ENCODE measurements at regions not wholly inside any gene's neighbourhood (a gene's known extent, or its start where the extent isn't known, plus 50 kb on each side); places are given as distances from the start of the nearest gene placed in this dataset.

- TF ChIP-seq CTCF (conservative IDR thresholded peaks at IDR 0.05; ENCODE audit: low read depth in 2 of 2) (no peak), CREB1 (CRISPR knock-in tag; IDR thresholded peaks at IDR 0.05; ENCODE audit: low read depth) (no peak), EZH2phosphoT487 (IDR thresholded peaks at IDR 0.05; ENCODE audit: unreplicated experiment) (no peak), STAT1 (IDR thresholded peaks at IDR 0.05; ENCODE audit: unreplicated experiment) (no peak), ZNF331 (CRISPR knock-in tag; IDR thresholded peaks at IDR 0.05; ENCODE audit: low read depth) (no peak), ZNF114 (CRISPR knock-in tag; IDR thresholded peaks at IDR 0.05) (no peak)
Measured at GRCh38 chr2:144942516-144943256, 422.8 kb upstream of the ZEB2 start (continued).

GRCh38 chr2:144941743-144942488, 422.0 kb upstream of the ZEB2 start:
- H3K27ac Mint-ChIP-seq, result no peak overlapping the region

GRCh38 chr2:144939590-144939989, 419.7 kb upstream of the ZEB2 start:
- Histone ChIP-seq H3K9me2 (ENCODE audit: insufficient read depth) (no peaks in the 10 kb centered on the region), H3K79me2 (replicated peaks; ENCODE audit: insufficient read depth) (no peaks in the 10 kb centered on the region), H3F3A (replicated peaks; ENCODE audit: low read depth) (no peaks in the 10 kb centered on the region), H3K4me1 (ENCODE audit: insufficient read depth) (no peaks in the 10 kb centered on the region), H3K36me3 (ENCODE audit: insufficient read depth) (no peaks in the 10 kb centered on the region), H3K27ac (ENCODE audit: low read depth) (no peak overlapping the region), H4K20me1 (replicated peaks; ENCODE audit: insufficient read depth) (no peaks in the 10 kb centered on the region), H2AFZ (no peak overlapping the region), H3K27me3 (ENCODE audit: insufficient read depth) (no peaks in the 10 kb centered on the region), H3K4me3 (no peak overlapping the region), H3K4me2 (no peak overlapping the region)
- Mint-ChIP-seq H3K36me3 (ENCODE audit: low read depth) (no peaks in the 10 kb centered on the region), H3K4me3 (no peak overlapping the region), H3K27ac (no peak overlapping the region), H3K4me1 (no peaks in the 10 kb centered on the region), H3K9me3 (no peaks in the 10 kb centered on the region), H3K27me3 (ENCODE audit: insufficient read depth, low read depth, poor library complexity) (no peaks in the 10 kb centered on the region)
- TF ChIP-seq ZNF114 (CRISPR knock-in tag; IDR thresholded peaks at IDR 0.05) (no peak), EZH2phosphoT487 (IDR thresholded peaks at IDR 0.05; ENCODE audit: unreplicated experiment) (no peak)
- ATAC-seq, result no peak
- no peak for DNase-seq (ENCODE audit: low spot score)

More at GRCh38 chr2:144941743-144942488, 422.0 kb upstream of the ZEB2 start:
- TF ChIP-seq ZNF114 (CRISPR knock-in tag; IDR thresholded peaks at IDR 0.05), result no peak
- H3K4me1 ChIP-seq (ENCODE audit: insufficient read depth), result no peaks in the 10 kb centered on the region
- no peak overlapping the region for H2AFZ ChIP-seq
- DNase-seq (ENCODE audit: low spot score), result no peak
- no peaks in the 10 kb centered on the region for H3K9me2 ChIP-seq (ENCODE audit: insufficient read depth)
- Mint-ChIP-seq H3K9me3 (no peaks in the 10 kb centered on the region), H3K4me3 (no peak overlapping the region), H3K36me3 (ENCODE audit: low read depth) (no peaks in the 10 kb centered on the region), H3K4me1 (no peaks in the 10 kb centered on the region), H3K27me3 (ENCODE audit: insufficient read depth, low read depth, poor library complexity) (no peaks in the 10 kb centered on the region)
- H3F3A ChIP-seq (replicated peaks; ENCODE audit: low read depth), result no peaks in the 10 kb centered on the region
- no peak overlapping the region for H3K27ac ChIP-seq (ENCODE audit: low read depth)
- H3K4me2 ChIP-seq, result no peak overlapping the region
- no peaks in the 10 kb centered on the region for H4K20me1 ChIP-seq (replicated peaks; ENCODE audit: insufficient read depth)
- H3K27me3 ChIP-seq (ENCODE audit: insufficient read depth), result no peaks in the 10 kb centered on the region
- H3K79me2 ChIP-seq (replicated peaks; ENCODE audit: insufficient read depth), result no peaks in the 10 kb centered on the region
- ATAC-seq, result no peak
- H3K36me3 ChIP-seq (ENCODE audit: insufficient read depth), result no peaks in the 10 kb centered on the region
- no peak overlapping the region for H3K4me3 ChIP-seq

Measured in GM23338 (cell line).